ENCODE measurements at regions not wholly inside any gene's neighbourhood (a gene's known extent, or its start where the extent isn't known, plus 50 kb on each side); places are given as distances from the start of the nearest gene placed in this dataset.

- ATAC-seq (ENCODE audit: insufficient read depth, low FRiP score) (no peak), DNase-seq (no peak)
- H3K4me1 ChIP-seq (ENCODE audit: control insufficient read depth in 5 of 5, insufficient read depth in 5 of 5, low read length in 5 of 5), result no peaks in the 10 kb centered on the region
- WGBS, 2 donors, result 61 to 93% methylated on average over 3 of the region's 3 CpGs
- no peak overlapping the region for H3K4me3 ChIP-seq
- H3K27me3 ChIP-seq (ENCODE audit: control insufficient read depth in 3 of 3, insufficient read depth in 3 of 3, low read length in 2 of 3), result no peaks in the 10 kb centered on the region
- H3K36me3 ChIP-seq (ENCODE audit: control insufficient read depth in 4 of 4, insufficient read depth in 4 of 4, low read length in 4 of 4), result no peaks in the 10 kb centered on the region
- TF ChIP-seq, protein P1, sequence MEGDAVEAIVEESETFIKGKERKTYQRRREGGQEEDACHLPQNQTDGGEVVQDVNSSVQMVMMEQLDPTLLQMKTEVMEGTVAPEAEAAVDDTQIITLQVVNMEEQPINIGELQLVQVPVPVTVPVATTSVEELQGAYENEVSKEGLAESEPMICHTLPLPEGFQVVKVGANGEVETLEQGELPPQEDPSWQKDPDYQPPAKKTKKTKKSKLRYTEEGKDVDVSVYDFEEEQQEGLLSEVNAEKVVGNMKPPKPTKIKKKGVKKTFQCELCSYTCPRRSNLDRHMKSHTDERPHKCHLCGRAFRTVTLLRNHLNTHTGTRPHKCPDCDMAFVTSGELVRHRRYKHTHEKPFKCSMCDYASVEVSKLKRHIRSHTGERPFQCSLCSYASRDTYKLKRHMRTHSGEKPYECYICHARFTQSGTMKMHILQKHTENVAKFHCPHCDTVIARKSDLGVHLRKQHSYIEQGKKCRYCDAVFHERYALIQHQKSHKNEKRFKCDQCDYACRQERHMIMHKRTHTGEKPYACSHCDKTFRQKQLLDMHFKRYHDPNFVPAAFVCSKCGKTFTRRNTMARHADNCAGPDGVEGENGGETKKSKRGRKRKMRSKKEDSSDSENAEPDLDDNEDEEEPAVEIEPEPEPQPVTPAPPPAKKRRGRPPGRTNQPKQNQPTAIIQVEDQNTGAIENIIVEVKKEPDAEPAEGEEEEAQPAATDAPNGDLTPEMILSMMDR (IDR thresholded peaks at IDR 0.05; ENCODE audit: control extremely low read depth, extremely low read depth), result no peak
- H3K27ac ChIP-seq (ENCODE audit: low read depth in 1 of 2, low read length in 1 of 2), result no peak overlapping the region
- H3K9me3 ChIP-seq (ENCODE audit: control insufficient read depth in 4 of 4, insufficient read depth in 3 of 4, low read length in 3 of 4), result peaks cover 0 to 2% (median under 1%) of the 10 kb centered on the region in 4 donors
- no peak overlapping the region for H3K9ac ChIP-seq (ENCODE audit: insufficient read depth in 1 of 2, low read length in 2 of 2)
Measured at GRCh38 chr4:100244347-100244746, 54.1 kb upstream of the DDIT4L start.

Data from lung (tissue), 11 donors.